ENCODE measurements at regions not wholly inside any gene's neighbourhood (a gene's known extent, or its start where the extent isn't known, plus 50 kb on each side); places are given as distances from the start of the nearest gene placed in this dataset.

GRCh38 chr14:65281991-65282895, 130.3 kb upstream of the FUT8 start:
- DNase-seq (ENCODE audit: low spot score) = peak; percentile 82

DNA sequence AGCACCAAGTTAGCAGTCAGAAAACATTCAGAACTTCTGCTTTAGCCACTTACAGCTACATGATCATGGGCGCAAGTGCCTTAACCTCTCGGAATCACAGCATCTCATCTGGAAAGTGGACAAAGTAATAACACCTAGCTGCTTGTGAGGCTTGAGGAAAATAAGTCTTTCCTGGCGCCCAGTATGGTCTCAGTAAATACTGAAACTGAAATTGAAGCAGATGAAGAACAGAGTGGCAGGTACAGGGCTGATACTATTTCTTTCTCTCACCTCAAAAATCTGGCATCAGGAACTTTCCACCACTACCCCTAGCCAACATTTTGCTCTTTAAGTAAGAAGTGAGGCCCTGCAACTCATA, 129.7 kb upstream of the FUT8 start:
- DNase-seq (ENCODE audit: low spot score) = no peak

DNA sequence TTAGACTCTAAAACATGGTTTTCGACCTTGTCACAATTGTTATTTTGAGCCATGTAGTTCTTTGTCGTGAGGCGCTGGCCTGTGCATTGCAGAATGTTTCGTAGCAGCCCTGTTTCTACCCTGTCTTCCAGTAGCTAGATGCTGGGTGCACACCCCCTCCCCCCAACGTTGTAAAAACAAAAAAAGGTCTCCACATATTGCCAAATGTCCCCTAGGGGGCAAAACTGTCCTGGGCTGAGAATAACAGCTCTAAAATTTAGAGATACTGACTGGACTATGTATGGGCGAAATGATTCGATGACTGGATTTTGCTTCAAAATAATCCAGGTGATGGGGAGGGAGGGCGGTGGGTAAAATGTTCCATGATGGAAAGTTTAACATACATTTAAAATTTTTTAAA, 126.1 kb upstream of the FUT8 start:
- DNase-seq (ENCODE audit: low spot score) = no peak

- peak; percentile 28 for DNase-seq (ENCODE audit: low spot score)
These were observed 125.0 kb upstream of the FUT8 start for GRCh38 chr14:65287264-65288131.

DNA sequence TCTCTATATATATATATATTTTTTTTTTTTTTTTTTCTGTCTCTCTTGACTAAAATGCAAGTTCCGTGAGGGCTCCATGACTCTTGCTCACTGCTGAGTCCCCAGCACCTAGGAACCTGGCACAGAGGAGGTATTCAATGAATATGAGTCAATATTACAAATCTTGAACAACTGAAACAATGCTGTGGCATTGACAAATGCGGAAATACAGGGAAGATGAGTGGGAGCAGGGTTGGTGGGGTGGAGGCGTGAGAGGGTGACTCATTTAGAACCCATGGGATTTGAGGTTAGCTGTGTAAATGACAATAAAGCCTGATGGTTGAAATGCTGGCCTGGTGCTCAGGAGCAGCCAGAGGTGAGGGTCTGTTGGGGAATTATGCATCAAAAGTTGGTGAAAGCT, 121.7 kb upstream of the FUT8 start:
- DNase-seq (ENCODE audit: low spot score) = no peak

DNA sequence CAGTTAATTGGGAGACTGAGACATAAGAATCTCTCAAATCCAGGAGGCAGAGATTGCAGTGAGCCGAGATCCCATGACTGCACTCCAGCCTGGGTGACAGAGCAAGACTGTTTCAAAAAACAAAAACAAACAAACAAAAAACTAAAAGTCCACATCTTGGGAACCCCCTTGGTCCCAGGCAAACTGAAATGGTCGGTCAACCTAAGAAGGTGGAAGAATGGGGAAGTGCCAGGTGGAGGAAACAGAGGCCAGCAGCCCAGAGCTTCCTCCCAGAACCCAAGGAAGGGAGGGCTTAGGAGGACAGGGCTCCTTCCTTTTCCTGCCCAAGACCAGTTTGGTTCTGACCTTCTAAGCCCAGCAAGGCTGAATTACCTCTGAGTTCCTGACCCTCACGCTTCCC, 121.0 kb upstream of the FUT8 start:
- DNase-seq (ENCODE audit: low spot score) = no peak

GRCh38 chr14:65294816-65295215, 117.7 kb upstream of the FUT8 start:
- DNase-seq (ENCODE audit: low spot score) = no peak

GRCh38 chr14:65296402-65296801, 116.1 kb upstream of the FUT8 start:
- DNase-seq (ENCODE audit: low spot score) = no peak

- no peak for DNase-seq (ENCODE audit: low spot score)
These were observed 115.7 kb upstream of the FUT8 start for GRCh38 chr14:65296876-65297275.

DNA sequence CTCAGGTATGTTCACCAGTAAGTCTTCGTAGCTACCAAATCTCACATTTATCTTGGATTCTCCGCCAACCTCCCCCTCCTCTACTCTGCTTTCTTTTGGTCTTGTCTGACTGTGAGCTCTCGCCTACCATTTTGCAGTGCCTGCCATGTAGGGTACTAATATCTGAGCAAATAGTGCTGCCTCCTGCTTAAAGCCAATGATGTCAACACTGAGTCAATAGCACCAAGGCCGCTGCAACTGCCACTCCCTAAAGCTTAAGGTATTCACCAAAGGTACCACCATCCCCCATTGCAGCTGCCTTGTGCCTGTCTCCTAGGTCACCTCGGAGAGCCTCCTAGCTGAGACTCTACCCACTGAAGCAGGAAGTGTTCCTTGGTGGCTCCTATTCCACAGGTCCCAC, 114.8 kb upstream of the FUT8 start:
- no peak for DNase-seq (ENCODE audit: low spot score)

DNA sequence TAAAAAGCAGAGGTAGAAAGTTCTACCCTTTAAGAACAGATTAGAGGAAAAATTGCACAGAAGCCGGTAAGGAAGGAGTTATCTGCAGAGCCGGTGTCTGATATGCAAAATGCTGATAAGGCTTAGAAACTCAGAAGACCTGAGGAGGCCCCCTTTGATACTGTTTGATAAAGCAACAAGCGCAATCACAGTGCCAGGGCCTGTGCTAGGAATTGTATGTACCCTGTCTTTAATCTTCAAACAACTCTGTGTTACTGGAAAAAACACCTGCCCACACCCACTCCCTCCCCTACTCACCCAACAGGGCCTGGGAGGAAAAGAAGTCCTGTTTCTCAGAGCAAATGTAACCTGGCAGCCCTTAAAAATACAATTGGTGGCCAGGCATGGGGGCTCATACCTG, 112.7 kb upstream of the FUT8 start:
- DNase-seq (ENCODE audit: low spot score) = no peak

GRCh38 chr14:65301862-65302539, 110.5 kb upstream of the FUT8 start:
- DNase-seq (ENCODE audit: low spot score) = no peak

GRCh38 chr14:65302571-65303189, 109.8 kb upstream of the FUT8 start:
- peak; percentile 28 for DNase-seq (ENCODE audit: low spot score)

DNA sequence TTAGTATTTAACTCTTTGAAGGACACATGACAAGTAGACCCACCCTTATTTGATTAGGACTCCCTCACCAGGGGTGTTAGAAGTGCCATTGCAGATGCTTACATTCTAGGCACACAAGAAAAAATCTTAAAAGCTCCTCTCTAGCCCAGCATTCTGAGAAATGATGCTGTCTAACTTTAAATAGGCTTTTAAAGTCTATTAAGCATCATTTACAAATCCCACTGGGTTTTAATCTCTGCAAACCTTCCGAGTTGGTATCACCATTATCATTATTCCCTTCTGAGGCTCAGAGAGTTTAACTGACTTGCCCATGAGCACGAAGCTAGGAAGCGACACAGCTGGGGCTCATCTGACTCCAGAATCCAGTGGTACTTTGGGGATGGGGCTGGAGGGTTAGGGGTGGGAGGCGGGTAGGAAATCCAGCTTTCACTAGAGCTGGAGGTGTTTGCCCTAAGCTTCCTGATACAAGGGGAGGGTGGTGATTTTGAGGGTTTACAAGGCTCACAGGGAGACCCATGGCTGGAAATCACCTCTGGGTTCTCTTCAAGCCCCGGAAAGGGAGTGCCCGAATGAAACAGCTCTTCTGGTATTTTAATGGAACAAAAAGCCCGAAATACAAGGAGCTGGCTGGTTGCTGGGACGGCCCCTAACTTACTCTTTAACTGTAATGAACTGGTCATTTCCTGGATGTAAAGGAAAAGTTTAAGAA, 109.2 kb upstream of the FUT8 start:
- DNase-seq (ENCODE audit: low spot score) = no peak

DNA sequence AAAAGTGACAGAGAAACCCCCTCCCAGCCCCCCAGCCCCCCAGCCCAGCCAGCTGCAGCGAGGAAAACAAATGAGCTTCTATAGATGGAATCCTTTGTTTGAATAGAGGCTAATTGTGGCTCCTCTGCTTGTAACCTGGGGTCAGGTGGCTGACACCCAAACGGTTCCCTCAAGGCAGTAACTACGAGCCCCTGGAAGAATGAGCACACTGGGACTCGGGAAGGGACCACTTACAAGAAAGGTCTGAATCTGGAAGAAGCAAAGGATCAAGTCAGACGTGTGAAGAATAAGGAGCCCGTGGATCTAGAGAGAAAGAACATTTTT, 108.7 kb upstream of the FUT8 start:
- no peak for DNase-seq (ENCODE audit: low spot score)

DNA sequence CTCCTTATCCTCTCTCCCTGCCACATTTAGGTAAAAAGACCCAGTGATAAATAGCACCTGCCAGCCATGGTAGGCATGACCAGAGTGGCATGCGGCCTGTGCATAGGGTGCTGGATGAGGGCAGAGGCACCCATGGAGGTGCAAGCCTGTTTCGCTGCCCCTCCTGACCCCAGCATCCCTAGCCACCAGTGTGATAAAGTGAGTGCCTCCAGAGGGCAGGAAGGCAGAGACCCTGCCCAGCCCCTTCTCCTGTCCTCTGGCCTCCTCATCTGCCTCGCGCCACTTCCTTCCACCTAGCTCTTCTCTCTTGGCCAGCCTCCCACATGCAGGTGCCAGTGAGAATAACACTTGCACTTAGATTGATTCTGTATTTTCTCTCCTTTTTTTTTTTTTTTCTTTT, 108.3 kb upstream of the FUT8 start:
- DNase-seq (ENCODE audit: low spot score) = no peak

DNA sequence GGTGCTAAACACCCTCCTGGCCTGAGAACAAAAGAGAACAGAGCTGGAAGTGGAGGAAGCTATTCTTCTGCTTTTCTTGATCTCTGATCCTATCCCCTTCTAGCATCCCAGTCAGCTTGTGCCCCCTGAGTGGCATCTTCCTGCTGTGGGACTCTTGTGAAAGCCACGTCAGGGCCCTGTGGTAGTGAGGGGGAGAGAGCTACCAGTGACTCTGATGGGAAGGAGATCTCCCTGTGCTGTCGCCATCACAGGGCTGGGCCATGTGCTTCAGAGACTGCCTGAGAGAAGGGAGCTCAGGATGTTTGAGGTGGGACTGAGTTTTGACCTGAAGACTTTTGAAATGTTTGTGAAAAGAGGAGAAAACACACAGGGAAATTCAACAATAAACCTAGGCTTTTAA, 107.6 kb upstream of the FUT8 start:
- DNase-seq (ENCODE audit: low spot score) = no peak

GRCh38 chr14:65308536-65308935, 104.0 kb upstream of the FUT8 start:
- DNase-seq (ENCODE audit: low spot score) = no peak

GRCh38 chr14:65310568-65310967, 102.0 kb upstream of the FUT8 start:
- no peak for DNase-seq (ENCODE audit: low spot score)

GRCh38 chr14:65312859-65313258, 99.7 kb upstream of the FUT8 start:
- DNase-seq (ENCODE audit: low spot score) = no peak

DNA sequence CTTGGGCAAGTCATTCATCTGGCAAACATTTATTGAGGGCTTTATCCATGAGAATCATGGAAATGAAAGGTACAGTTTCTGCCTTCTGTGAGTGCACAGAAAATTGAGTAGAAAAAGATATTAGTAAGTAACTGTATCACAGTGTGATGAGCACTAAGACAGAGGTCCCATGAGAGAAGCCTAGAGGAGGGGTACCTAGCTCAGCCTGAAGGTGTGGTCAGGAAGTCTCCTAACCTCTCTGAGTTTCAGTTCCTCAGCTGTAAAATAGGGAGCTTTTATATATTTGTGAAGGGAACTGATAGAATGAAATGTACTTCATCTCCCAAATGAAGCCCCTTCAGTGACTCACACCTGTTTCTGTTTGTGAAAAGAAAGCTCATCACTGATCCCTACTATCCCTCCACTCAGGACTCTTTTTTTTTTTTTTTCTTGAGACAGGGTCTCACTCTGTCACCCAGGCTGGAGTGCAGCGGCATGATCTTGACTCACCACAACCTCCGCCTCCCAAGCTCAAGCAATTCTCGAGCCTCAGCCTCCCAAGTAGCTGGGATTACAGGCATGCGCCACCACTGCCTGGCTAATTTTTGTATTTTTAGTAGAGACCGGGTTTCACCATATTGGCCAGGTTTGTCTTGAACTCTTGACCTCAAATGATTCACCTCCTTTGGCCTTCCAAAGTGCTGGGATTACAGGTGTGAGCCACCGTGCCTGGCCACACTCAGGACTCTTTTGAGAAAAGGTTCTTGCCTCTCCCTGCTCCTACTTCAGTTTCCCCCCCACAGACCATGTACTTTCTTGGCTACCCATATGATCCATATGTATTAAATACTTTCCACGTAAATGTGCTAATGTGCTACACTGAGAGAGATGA, 93.7 kb upstream of the FUT8 start:
- DNase-seq (ENCODE audit: low spot score) = no peak
